ENCODE measurements at regions not wholly inside any gene's neighbourhood (a gene's known extent, or its start where the extent isn't known, plus 50 kb on each side); places are given as distances from the start of the nearest gene placed in this dataset.
"Not testable (repeated sequence)": the region's sequence is repeated elsewhere in the genome, so short reads cannot be mapped to it uniquely, and the experiment has no call there.

DNA sequence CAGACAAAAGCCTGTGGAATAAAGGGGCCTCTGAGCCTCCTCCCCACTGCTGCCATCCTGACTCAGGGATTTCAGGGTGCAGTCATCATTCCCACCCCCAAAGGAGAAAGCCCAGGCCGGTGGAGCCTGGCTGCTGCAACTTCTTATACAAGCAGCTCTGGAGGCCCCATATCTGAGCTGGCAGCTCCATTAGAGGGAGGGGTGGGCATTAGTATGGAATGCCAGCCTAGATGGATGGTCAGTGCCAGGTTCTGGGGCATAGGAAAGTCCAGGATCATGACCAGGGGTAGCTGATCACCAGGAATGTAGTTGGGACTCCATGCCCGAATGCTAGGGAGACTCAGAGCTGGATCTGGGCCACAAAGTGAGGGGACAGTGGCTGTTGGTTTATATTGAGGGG, 581.0 kb downstream of the KCNJ18 start:
- H3K36me3 ChIP-seq: no peaks in the 10 kb centered on the region
- H3K9me3 ChIP-seq (replicated peaks): no peaks in the 10 kb centered on the region
- intact Hi-C loops (cut with micrococcal nuclease): no loop called here
- no peak overlapping the region for H3K27ac ChIP-seq (replicated peaks)
- TF ChIP-seq, protein P1, sequence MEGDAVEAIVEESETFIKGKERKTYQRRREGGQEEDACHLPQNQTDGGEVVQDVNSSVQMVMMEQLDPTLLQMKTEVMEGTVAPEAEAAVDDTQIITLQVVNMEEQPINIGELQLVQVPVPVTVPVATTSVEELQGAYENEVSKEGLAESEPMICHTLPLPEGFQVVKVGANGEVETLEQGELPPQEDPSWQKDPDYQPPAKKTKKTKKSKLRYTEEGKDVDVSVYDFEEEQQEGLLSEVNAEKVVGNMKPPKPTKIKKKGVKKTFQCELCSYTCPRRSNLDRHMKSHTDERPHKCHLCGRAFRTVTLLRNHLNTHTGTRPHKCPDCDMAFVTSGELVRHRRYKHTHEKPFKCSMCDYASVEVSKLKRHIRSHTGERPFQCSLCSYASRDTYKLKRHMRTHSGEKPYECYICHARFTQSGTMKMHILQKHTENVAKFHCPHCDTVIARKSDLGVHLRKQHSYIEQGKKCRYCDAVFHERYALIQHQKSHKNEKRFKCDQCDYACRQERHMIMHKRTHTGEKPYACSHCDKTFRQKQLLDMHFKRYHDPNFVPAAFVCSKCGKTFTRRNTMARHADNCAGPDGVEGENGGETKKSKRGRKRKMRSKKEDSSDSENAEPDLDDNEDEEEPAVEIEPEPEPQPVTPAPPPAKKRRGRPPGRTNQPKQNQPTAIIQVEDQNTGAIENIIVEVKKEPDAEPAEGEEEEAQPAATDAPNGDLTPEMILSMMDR (IDR thresholded peaks at IDR 0.05; ENCODE audit: borderline replicate concordance): no peak
- H3K27me3 ChIP-seq (ENCODE audit: low read depth): peaks cover 10% of the 10 kb centered on the region
- DNase-seq: no peak
- H3K4me1 ChIP-seq: no peaks in the 10 kb centered on the region
- no peak overlapping the region for H3K4me3 ChIP-seq

GRCh38 chr17:22277595-22277994, 585.3 kb downstream of the KCNJ18 start:
- DNase-seq: no peak
- Histone ChIP-seq H3K9me3 (replicated peaks) (no peaks in the 10 kb centered on the region), H3K36me3 (no peaks in the 10 kb centered on the region), H3K4me1 (no peaks in the 10 kb centered on the region), H3K27ac (replicated peaks) (no peak overlapping the region), H3K27me3 (ENCODE audit: low read depth) (peaks cover 20% of the 10 kb centered on the region), H3K4me3 (no peak overlapping the region)
- intact Hi-C loops (cut with micrococcal nuclease): no loop called here
- TF ChIP-seq, protein P1 (IDR thresholded peaks at IDR 0.05; ENCODE audit: borderline replicate concordance): no peak

DNA sequence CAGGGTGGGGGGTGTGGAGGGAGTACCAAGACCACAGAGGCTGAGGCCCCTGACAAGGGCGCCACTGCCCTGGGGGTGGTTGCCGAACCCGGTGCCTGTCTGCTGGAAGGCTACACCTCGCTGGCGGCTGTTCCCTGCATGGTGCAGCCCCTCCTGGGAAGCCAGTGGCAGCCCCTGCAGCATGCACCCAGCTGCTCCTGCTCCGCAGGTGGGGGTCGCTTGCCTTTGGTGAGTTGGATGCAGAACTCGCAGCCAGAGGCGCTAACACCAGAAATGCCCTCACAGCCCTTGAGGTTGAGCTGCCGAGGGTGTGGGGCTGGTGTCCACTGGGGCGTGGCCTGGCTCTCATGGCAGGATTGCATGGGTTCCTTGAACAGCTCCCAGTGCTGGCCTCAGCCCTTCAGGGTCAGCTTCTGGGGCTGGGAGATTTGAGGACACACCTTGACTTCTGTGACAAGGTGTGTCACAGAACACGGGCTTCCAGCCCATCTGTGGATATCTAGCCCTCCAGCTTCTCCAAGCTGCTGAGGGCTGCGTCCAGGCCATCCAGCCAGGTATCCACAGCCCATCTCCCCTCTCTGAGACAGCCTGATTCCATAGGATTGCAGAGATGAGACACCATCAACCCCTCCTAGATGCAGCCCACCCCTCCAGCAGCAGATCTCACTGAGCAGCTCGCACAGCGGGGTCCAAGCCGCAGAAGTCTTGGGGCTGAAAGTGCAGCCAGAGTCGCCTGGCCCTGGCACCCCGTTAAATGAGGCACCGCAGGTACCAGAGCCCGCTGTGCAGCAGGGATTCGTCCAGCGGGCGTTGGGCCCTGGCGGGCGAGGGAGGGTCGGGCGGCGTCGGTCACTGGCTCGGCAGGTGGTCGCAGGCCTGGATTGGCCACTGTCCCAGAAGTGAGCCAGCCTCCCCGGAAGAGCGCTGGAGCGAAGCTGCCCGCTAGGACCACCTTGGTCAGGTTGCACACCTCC, 586.3 kb downstream of the KCNJ18 start:
- Histone ChIP-seq H3K4me1 (no peaks in the 10 kb centered on the region), H3K36me3 (no peaks in the 10 kb centered on the region), H3K27me3 (ENCODE audit: low read depth) (peaks cover 20% of the 10 kb centered on the region), H3K4me3 (no peak overlapping the region), H3K9me3 (replicated peaks) (no peaks in the 10 kb centered on the region), H3K27ac (replicated peaks) (no peak overlapping the region)
- DNase-seq: no peak
- TF ChIP-seq, protein P1 (IDR thresholded peaks at IDR 0.05; ENCODE audit: borderline replicate concordance): no peak
- intact Hi-C loops (cut with micrococcal nuclease): no loop called here

DNA sequence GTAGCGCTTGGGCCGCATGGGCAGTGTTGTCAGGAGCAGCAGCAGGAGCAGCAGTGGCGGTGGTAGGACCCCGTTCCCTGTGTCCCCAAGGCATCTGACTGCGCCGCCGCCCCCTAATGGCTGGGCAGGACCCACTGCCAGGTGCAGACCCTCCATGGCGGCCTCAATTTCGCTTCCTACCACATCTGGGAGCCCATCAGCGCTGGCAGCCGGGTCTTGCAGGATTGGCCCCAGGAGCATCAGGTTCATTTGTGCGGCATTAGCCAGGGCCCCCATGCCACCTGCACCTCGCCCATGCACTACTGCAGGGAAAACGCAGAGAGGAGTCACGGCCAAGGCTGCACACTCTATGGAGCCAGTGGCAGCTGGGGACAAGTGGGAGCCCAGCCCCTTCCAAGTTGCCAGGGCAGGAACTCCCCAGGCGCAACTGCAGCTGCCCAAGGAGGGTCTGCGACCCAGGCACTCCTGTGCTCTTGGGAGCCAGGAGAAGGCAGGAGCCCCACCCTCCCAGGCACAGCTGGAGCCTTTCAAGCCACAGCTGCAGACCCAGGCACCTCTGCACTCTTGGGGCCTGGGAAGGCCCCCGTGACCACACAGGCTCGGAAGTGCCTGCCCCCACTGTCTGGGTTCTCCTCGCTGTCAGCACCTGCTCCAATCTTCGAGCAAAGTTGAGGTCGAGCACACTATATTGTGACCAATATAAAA, 594.2 kb downstream of the KCNJ18 start:
- TF ChIP-seq, protein P1 (IDR thresholded peaks at IDR 0.05; ENCODE audit: borderline replicate concordance): no peak
- Histone ChIP-seq H3K27me3 (ENCODE audit: low read depth) (peaks cover 8% of the 10 kb centered on the region), H3K4me1 (no peaks in the 10 kb centered on the region), H3K27ac (replicated peaks) (no peak overlapping the region), H3K4me3 (no peak overlapping the region), H3K36me3 (no peaks in the 10 kb centered on the region), H3K9me3 (replicated peaks) (no peaks in the 10 kb centered on the region)
- intact Hi-C loops (cut with micrococcal nuclease): no loop called here
- DNase-seq: no peak

GRCh38 chr17:22298484-22298951, 606.2 kb downstream of the KCNJ18 start:
- H3K4me3 ChIP-seq; H3K27ac ChIP-seq (replicated peaks); H3K9me3 ChIP-seq (replicated peaks); DNase-seq; H3K27me3 ChIP-seq (ENCODE audit: low read depth); intact Hi-C loops (cut with micrococcal nuclease); H3K4me1 ChIP-seq; H3K36me3 ChIP-seq: not testable (repeated sequence)
